Stimulated activated CD4-positive, alpha-beta T cell treated with anti-CD3 and anti-CD28 coated beads, Interleukin-4, amount 100 ng/mL, for 24 hours (primary cell): ENCODE measurements at regions not wholly inside any gene's neighbourhood (a gene's known extent, or its start where the extent isn't known, plus 50 kb on each side); places are given as distances from the start of the nearest gene placed in this dataset.

Experiments used
- DNase-seq: peaks from one replicate; pipeline ENCODE4 v3.0.0-alpha.2; 2020

- no peak for DNase-seq
Measured at GRCh38 chr16:86777381-86777946, 199.1 kb downstream of the FOXL1 start.

GRCh38 chr16:86778108-86778745, 199.9 kb downstream of the FOXL1 start:
- no peak for DNase-seq

- no peak for DNase-seq
Measured at GRCh38 chr16:86778978-86779377, 200.6 kb downstream of the FOXL1 start.

GRCh38 chr16:86781046-86781445, 202.7 kb downstream of the FOXL1 start:
- no peak for DNase-seq

GRCh38 chr16:86783636-86784626, 205.6 kb downstream of the FOXL1 start:
- no peak for DNase-seq

GRCh38 chr16:86786338-86786737, 208.0 kb downstream of the FOXL1 start:
- DNase-seq, result no peak

- no peak for DNase-seq
Measured at GRCh38 chr16:86786994-86787393, 208.6 kb downstream of the FOXL1 start.

GRCh38 chr16:86787538-86787937, 209.2 kb downstream of the FOXL1 start:
- no peak for DNase-seq

GRCh38 chr16:86789621-86790051, 211.3 kb downstream of the FOXL1 start:
- no peak for DNase-seq

GRCh38 chr16:86791287-86792035, 213.1 kb downstream of the FOXL1 start:
- DNase-seq, result no peak

- no peak for DNase-seq
Measured at GRCh38 chr16:86794216-86794864, 216.0 kb downstream of the FOXL1 start.

GRCh38 chr16:86797700-86798099, 219.4 kb downstream of the FOXL1 start:
- DNase-seq, result no peak

GRCh38 chr16:86798247-86799041, 220.1 kb downstream of the FOXL1 start:
- DNase-seq, result no peak

- DNase-seq, result no peak
Measured at GRCh38 chr16:86799367-86799766, 221.0 kb downstream of the FOXL1 start.

- DNase-seq, result no peak
Measured at GRCh38 chr16:86800894-86801293, 222.5 kb downstream of the FOXL1 start.

- no peak for DNase-seq
Measured at GRCh38 chr16:86802013-86802412, 223.7 kb downstream of the FOXL1 start.

GRCh38 chr16:86805188-86805587, 226.8 kb downstream of the FOXL1 start:
- DNase-seq, result no peak

GRCh38 chr16:86806181-86806837, 228.0 kb downstream of the FOXL1 start:
- DNase-seq, result no peak

GRCh38 chr16:86806838-86807351, 228.5 kb downstream of the FOXL1 start:
- DNase-seq, result no peak

- no peak for DNase-seq
Measured at GRCh38 chr16:86808863-86809444, 230.6 kb downstream of the FOXL1 start.
